IMR-90 (cell line): ENCODE measurements at regions not wholly inside any gene's neighbourhood (a gene's known extent, or its start where the extent isn't known, plus 50 kb on each side); places are given as distances from the start of the nearest gene placed in this dataset.

ENCODE experiments used
- ATAC-seq: fragments of 200-7000 bp; cut with Tn5 transposase; 2 replicates; pipeline ENCODE4 v1.9.1; 2020; ENCODE audit warnings: low read depth, mild to moderate bottlenecking, moderate library complexity
- BruUV-seq: library from RNA; stranded (reverse); fragments of 400-500 nt; replicated peaks from 2 replicates; lab custom pipeline; 2021; lab: Mats Ljungman, UMichigan
- CTCF ChIA-PET: fragments of 300-600 bp; formaldehyde crosslinking; extraction: SDS; loops from one replicate; lab custom pipeline; 2021; ENCODE audit warnings: antibody characterized with exemption; lab: Yijun Ruan, JAX
- POLR2A ChIA-PET: fragments of 300-600 bp; sonication (Branson Sonifier 250); formaldehyde crosslinking; loops from one replicate; lab custom pipeline; 2022; ENCODE audit warnings: antibody characterized with exemption; ENCODE audit not compliant: unreplicated experiment; lab: Charles Lee
- DNase-seq: peaks from one replicate; pipeline ENCODE4 v3.0.0; 2013
- H2AFZ ChIP-seq: replicated peaks from 2 replicates; pipeline ENCODE3; 2013; ENCODE audit warnings: low read length, mild to moderate bottlenecking; ENCODE audit not compliant: poor library complexity
- H2AK5ac ChIP-seq: 2 replicates; pipeline ENCODE4 v1.6.1; 2013; ENCODE audit warnings: low read depth, low read length, inconsistent platforms
- H2AK9ac ChIP-seq: replicated peaks from 2 replicates; pipeline ENCODE3; 2013; ENCODE audit warnings: mild to moderate bottlenecking, low read depth, low read length, moderate library complexity; ENCODE audit not compliant: poor library complexity
- H2BK120ac ChIP-seq: 2 replicates; pipeline ENCODE4 v1.6.1; 2013; ENCODE audit warnings: low read depth, low read length, inconsistent platforms
- H2BK15ac ChIP-seq: 3 replicates; pipeline ENCODE4 v1.6.1; 2013; ENCODE audit warnings: low read depth, low read length, inconsistent platforms
- H2BK20ac ChIP-seq: 2 replicates; pipeline ENCODE4 v1.6.1; 2013; ENCODE audit warnings: low read depth, mild to moderate bottlenecking, inconsistent platforms, low read length, moderate library complexity
- H2BK5ac ChIP-seq: 2 replicates; pipeline ENCODE4 v1.6.1; 2013; ENCODE audit warnings: mild to moderate bottlenecking, low read depth, low read length, inconsistent platforms; ENCODE audit not compliant: poor library complexity, severe bottlenecking
- H3K14ac ChIP-seq: replicated peaks from 2 replicates; pipeline ENCODE4 v1.6.1; 2013; ENCODE audit warnings: low read depth, low read length, inconsistent platforms
- H3K18ac ChIP-seq: 2 replicates; pipeline ENCODE4 v1.6.1; 2013; ENCODE audit warnings: low read depth, low read length, control low read depth
- H3K23ac ChIP-seq: 2 replicates; pipeline ENCODE4 v1.6.1; 2013; ENCODE audit warnings: low read depth, low read length, inconsistent platforms
- H3K27ac ChIP-seq: 2 replicates; pipeline ENCODE4 v1.5.1; 2013; ENCODE audit warnings: mild to moderate bottlenecking, control low read depth, low read length; ENCODE audit not compliant: insufficient read depth
- H3K27me3 ChIP-seq: 2 replicates; pipeline ENCODE4 v1.6.1; 2013; ENCODE audit warnings: low read length; ENCODE audit not compliant: control insufficient read depth, insufficient read depth
- H3K36me3 ChIP-seq: 2 replicates; pipeline ENCODE4 v1.6.1; 2013; ENCODE audit warnings: low read length, mixed read lengths; ENCODE audit not compliant: control insufficient read depth, insufficient read depth
- H3K4ac ChIP-seq: 2 replicates; pipeline ENCODE4 v1.6.1; 2013; ENCODE audit warnings: low read depth, low read length, inconsistent platforms
- H3K4me1 ChIP-seq: 2 replicates; pipeline ENCODE4 v1.6.1; 2013; ENCODE audit warnings: low read length, mixed read lengths; ENCODE audit not compliant: control insufficient read depth, insufficient read depth
- H3K4me2 ChIP-seq: 2 replicates; pipeline ENCODE4 v1.6.1; 2013; ENCODE audit warnings: low read depth, mild to moderate bottlenecking, control low read depth, low read length, moderate library complexity
- H3K4me3 ChIP-seq: 2 replicates; pipeline ENCODE4 v1.5.1; 2013; ENCODE audit warnings: low read depth, mild to moderate bottlenecking, control low read depth, low read length, moderate library complexity; ENCODE audit not compliant: insufficient read depth
- H3K56ac ChIP-seq: 2 replicates; pipeline ENCODE4 v1.6.1; 2013; ENCODE audit warnings: low read length, inconsistent platforms; ENCODE audit not compliant: insufficient read depth; ENCODE audit errors: extremely low read depth
- H3K79me1 ChIP-seq, 2 experiments: 2 replicates each; pipeline ENCODE4 v1.6.1; 2013; ENCODE audit warnings: low read length in 2 of 2, inconsistent platforms in 1 of 2, low read depth in 1 of 2
- H3K9ac ChIP-seq: 2 replicates; pipeline ENCODE4 v1.6.1; 2013; ENCODE audit warnings: low read depth, low read length, control low read depth
- H3K9me1 ChIP-seq: 2 replicates; pipeline ENCODE4 v1.6.1; 2013; ENCODE audit warnings: low read length, inconsistent platforms; ENCODE audit not compliant: insufficient read depth
- H3K9me3 ChIP-seq: 2 replicates; pipeline ENCODE4 v1.6.1; 2013; ENCODE audit warnings: low read length; ENCODE audit not compliant: control insufficient read depth, insufficient read depth
- H4K20me1 ChIP-seq: 2 replicates; pipeline ENCODE4 v1.6.1; 2013; ENCODE audit warnings: low read length, inconsistent platforms; ENCODE audit not compliant: insufficient read depth
- H4K5ac ChIP-seq: 2 replicates; pipeline ENCODE4 v1.6.1; 2013; ENCODE audit warnings: mild to moderate bottlenecking, low read depth, low read length, control low read depth
- H4K8ac ChIP-seq, 2 experiments: 2 replicates each; pipeline ENCODE4 v1.6.1; 2013; ENCODE audit warnings: low read depth in 2 of 2, low read length in 2 of 2, control low read depth in 1 of 2, inconsistent platforms in 1 of 2
- H4K91ac ChIP-seq: 2 replicates; pipeline ENCODE4 v1.6.1; 2013; ENCODE audit warnings: low read depth, low read length, inconsistent platforms; ENCODE audit not compliant: insufficient read depth
- BHLHE40 ChIP-seq: fragments of 150-350 bp; IDR thresholded peaks from 2 replicates; pipeline ENCODE4 v1.6.1; 2016; ENCODE audit warnings: mild to moderate bottlenecking, low read depth, low read length
- CEBPB ChIP-seq: IDR thresholded peaks from 2 replicates; pipeline ENCODE4 v1.6.1; 2012; ENCODE audit warnings: low read depth, low read length, improper control_type of control experiment
- CHD1 ChIP-seq: IDR thresholded peaks from 2 replicates; pipeline ENCODE4 v1.6.1; 2012; ENCODE audit warnings: low read depth, low read length, improper control_type of control experiment
- CTCF ChIP-seq: conservative IDR thresholded peaks from 2 replicates; pipeline ENCODE4 v1.5.1; 2012; ENCODE audit warnings: mild to moderate bottlenecking, low read depth, low read length, improper control_type of control experiment
- FOS ChIP-seq: fragments of 150-350 bp; IDR thresholded peaks from 2 replicates; pipeline ENCODE4 v1.6.1; 2016; ENCODE audit warnings: low read depth, low read length
- MAFK ChIP-seq: IDR thresholded peaks from 2 replicates; pipeline ENCODE4 v1.6.1; 2012; ENCODE audit warnings: low read depth, low read length, improper control_type of control experiment
- POLR2A ChIP-seq: IDR thresholded peaks from 2 replicates; pipeline ENCODE4 v1.6.1; 2012; ENCODE audit warnings: mild to moderate bottlenecking, low read depth, low read length
- RAD21 ChIP-seq: IDR thresholded peaks from 2 replicates; pipeline ENCODE4 v1.6.1; 2012; ENCODE audit warnings: low read length, improper control_type of control experiment
- RCOR1 ChIP-seq: IDR thresholded peaks from 2 replicates; pipeline ENCODE4 v1.6.1; 2012; ENCODE audit warnings: mild to moderate bottlenecking, low read length, improper control_type of control experiment; ENCODE audit not compliant: insufficient replicate concordance
- RFX5 ChIP-seq: IDR thresholded peaks from 2 replicates; pipeline ENCODE4 v1.8.0; 2012; ENCODE audit warnings: low read depth, mild to moderate bottlenecking, low read length, moderate library complexity
- SMC3 ChIP-seq: fragments of 150-350 bp; IDR thresholded peaks from 2 replicates; pipeline ENCODE4 v1.6.1; 2016; ENCODE audit warnings: low read depth, mild to moderate bottlenecking, antibody characterized with exemption, low read length, moderate library complexity
- USF2 ChIP-seq: fragments of 150-350 bp; IDR thresholded peaks from 2 replicates; pipeline ENCODE4 v1.6.1; 2017; ENCODE audit warnings: mild to moderate bottlenecking, antibody characterized with exemption, low read length, low read depth
- WGBS, 2 experiments: methylation state at CpG; one replicate each; pipeline versions ENCODE4 v1.1.5 to v1.1.7; 2013; ENCODE audit warnings: missing lambda C conversion rate in 2 of 2; ENCODE audit not compliant: insufficient read length in 1 of 2; ENCODE audit errors: extremely low coverage in 2 of 2; 5-methylcytosine and 5-hydroxymethylcytosine counted together
- dilution Hi-C: fragments of 300-500 bp; cut with HindIII; formaldehyde crosslinking; loops from one replicate; pipeline ENCODE4 v1.14.3; 2018; ENCODE audit warnings: low sequenced_read_pairs; ENCODE audit not compliant: unreplicated experiment
- in situ Hi-C: fragments of 300-500 bp; cut with MboI; formaldehyde crosslinking; loops from 3 replicates; pipeline ENCODE4 v1.14.3; 2019; ENCODE audit warnings: low sequenced_read_pairs, inconsistent platforms, mixed read lengths
- intact Hi-C: fragments of 100-400 bp; cut with micrococcal nuclease; formaldehyde crosslinking; loops from 2 replicates; pipeline ENCODE4 v1.10.0; 2022

- no peak overlapping the region for H3K4me2 ChIP-seq
- H4K91ac ChIP-seq, result no peak overlapping the region
- WGBS, 2 experiments, result no CpG with 5 or more reads among the region's 4 CpGs
- BruUV-seq, result no TSS peak
- H3K9ac ChIP-seq, result no peak overlapping the region
- DNase-seq, result no peak
- peaks cover 4% of the 10 kb centered on the region; the same call in 1 of the 2 replicates for H3K9me3 ChIP-seq
- H2BK20ac ChIP-seq, result no peak overlapping the region
- ChIA-PET CTCF (no interaction called here), POLR2A (no interaction called here)
- no peak overlapping the region for H2BK15ac ChIP-seq
- H4K8ac ChIP-seq, result no peak overlapping the region
- in situ Hi-C loops, result no loop called here
- H3K4me3 ChIP-seq, result no peak overlapping the region
- H4K20me1 ChIP-seq, result no peaks in the 10 kb centered on the region
- ATAC-seq, result no peak
- H2BK120ac ChIP-seq, result no peak overlapping the region
- H3K27me3 ChIP-seq, result no peaks in the 10 kb centered on the region
- H4K5ac ChIP-seq, result no peak overlapping the region
- H3K4me1 ChIP-seq, result no peaks in the 10 kb centered on the region
- no peak overlapping the region for H3K56ac ChIP-seq
- TF ChIP-seq CTCF, result no peak
- TF ChIP-seq RAD21, result no peak
- TF ChIP-seq RFX5, result no peak
- TF ChIP-seq CEBPB, result no peak
- TF ChIP-seq FOS, result no peak
- TF ChIP-seq USF2, result no peak
- no peak for TF ChIP-seq CHD1
- TF ChIP-seq POLR2A, result no peak
- TF ChIP-seq MAFK, result no peak
- no peak for TF ChIP-seq RCOR1
- no peak for TF ChIP-seq SMC3
- no peak for TF ChIP-seq BHLHE40
- H3K18ac ChIP-seq, result no peak overlapping the region
- H2AK9ac ChIP-seq, result no peak overlapping the region
- H3K23ac ChIP-seq, result no peak overlapping the region
- intact Hi-C loops, result no loop called here
- no peak overlapping the region for H3K4ac ChIP-seq
- H3K14ac ChIP-seq, result no peak overlapping the region
- no peak overlapping the region for H2BK5ac ChIP-seq
- H2AK5ac ChIP-seq, result no peak overlapping the region
- no peaks in the 10 kb centered on the region for H3K79me1 ChIP-seq
- H3K36me3 ChIP-seq, result no peaks in the 10 kb centered on the region
- H2AFZ ChIP-seq, result no peak overlapping the region
- dilution Hi-C loops, result no loop called here
- no peaks in the 10 kb centered on the region for H3K9me1 ChIP-seq
- H3K27ac ChIP-seq, result no peak overlapping the region
Measured at GRCh38 chr5:85375525-85375924, 990.8 kb upstream of the EDIL3 start.
